SK-N-SH treated with all-trans-retinoic acid at 6 μM for 48 hours (cell line): ENCODE measurements at regions not wholly inside any gene's neighbourhood (a gene's known extent, or its start where the extent isn't known, plus 50 kb on each side); places are given as distances from the start of the nearest gene placed in this dataset.

Experiments used
- ATAC-seq: fragments of 200-7000 bp; cut with Tn5 transposase; 3 replicates; pipeline ENCODE4 v1.9.1; 2020; ENCODE audit warnings: mild to moderate bottlenecking, moderate library complexity
- ARNTL ChIP-seq: fragments of 450-650 bp; formaldehyde crosslinking; IDR thresholded peaks from 2 replicates; pipeline ENCODE4 v1.5.0; 2020; ENCODE audit warnings: low read depth, mild to moderate bottlenecking, moderate library complexity, borderline replicate concordance
- BACH2 ChIP-seq: fragments of 250-450 bp; sonication (Bioruptor Pico); IDR thresholded peaks from 2 replicates; pipeline ENCODE4 v1.9.0; 2021; ENCODE audit warnings: mild to moderate bottlenecking, borderline replicate concordance
- CREB5 ChIP-seq: fragments of 250-450 bp; sonication (Bioruptor Pico); IDR thresholded peaks from 2 replicates; pipeline ENCODE4 v1.5.1; 2020; ENCODE audit warnings: low read depth, mild to moderate bottlenecking, moderate library complexity
- CSDC2 ChIP-seq: fragments of 250-450 bp; sonication (Bioruptor Pico); IDR thresholded peaks from 2 replicates; pipeline ENCODE4 v1.5.0; 2020; ENCODE audit warnings: mild to moderate bottlenecking, moderate library complexity
- CSRNP3 ChIP-seq: fragments of 250-450 bp; sonication (Bioruptor Pico); IDR thresholded peaks from 2 replicates; pipeline ENCODE4 v1.5.1; 2021; ENCODE audit warnings: mild to moderate bottlenecking, moderate library complexity
- GLIS3 ChIP-seq: fragments of 250-450 bp; sonication (Bioruptor Pico); IDR thresholded peaks from 2 replicates; pipeline ENCODE4 v1.5.0; 2020; ENCODE audit warnings: mild to moderate bottlenecking, moderate library complexity
- ISL1 ChIP-seq: fragments of 250-450 bp; sonication (Bioruptor Pico); IDR thresholded peaks from 2 replicates; pipeline ENCODE4 v2.1.2; 2022; ENCODE audit warnings: mild to moderate bottlenecking, moderate library complexity
- PATZ1 ChIP-seq: fragments of 250-450 bp; sonication (Bioruptor Pico); IDR thresholded peaks from 2 replicates; pipeline ENCODE4 v1.8.0; 2020; ENCODE audit warnings: mild to moderate bottlenecking, moderate library complexity, borderline replicate concordance
- POU6F1 ChIP-seq: fragments of 250-450 bp; sonication (Bioruptor Pico); IDR thresholded peaks from 2 replicates; pipeline ENCODE4 v1.8.0; 2021; ENCODE audit warnings: low read depth, mild to moderate bottlenecking, moderate library complexity, borderline replicate concordance
- PPARA ChIP-seq: fragments of 250-450 bp; sonication (Bioruptor Pico); IDR thresholded peaks from 2 replicates; pipeline ENCODE4 v1.5.0; 2020; ENCODE audit warnings: mild to moderate bottlenecking, borderline replicate concordance
- SNAI2 ChIP-seq: fragments of 250-450 bp; sonication (Bioruptor Pico); IDR thresholded peaks from 2 replicates; pipeline ENCODE4 v1.5.0; 2020; ENCODE audit warnings: mild to moderate bottlenecking, moderate library complexity
- TCF4 ChIP-seq: fragments of 250-450 bp; sonication (Bioruptor Pico); IDR thresholded peaks from 2 replicates; pipeline ENCODE4 v1.8.0; 2021; ENCODE audit warnings: mild to moderate bottlenecking, moderate library complexity, borderline replicate concordance
- TSHZ2 ChIP-seq: fragments of 250-450 bp; sonication (Bioruptor Pico); IDR thresholded peaks from 2 replicates; pipeline ENCODE4 v1.5.0; 2020; ENCODE audit warnings: mild to moderate bottlenecking, moderate library complexity
- ZNF565 ChIP-seq: fragments of 450-650 bp; formaldehyde crosslinking; conservative IDR thresholded peaks from 2 replicates; pipeline ENCODE4 v1.5.0; 2020; ENCODE audit warnings: low read depth, mild to moderate bottlenecking, moderate library complexity
- ZNF70 ChIP-seq: fragments of 450-650 bp; formaldehyde crosslinking; IDR thresholded peaks from 2 replicates; pipeline ENCODE4 v1.5.0; 2020; ENCODE audit warnings: mild to moderate bottlenecking, moderate library complexity

- peak; percentile 54; the same call in 2 of the 3 replicates for ATAC-seq
- TF ChIP-seq ISL1, result no peak
- TF ChIP-seq CREB5 (CRISPR knock-in tag), result no peak
- TF ChIP-seq ZNF565 (CRISPR knock-in tag), result no peak
- no peak for TF ChIP-seq ARNTL (CRISPR knock-in tag)
- TF ChIP-seq POU6F1 (CRISPR knock-in tag), result no peak
- no peak for TF ChIP-seq PATZ1 (CRISPR knock-in tag)
- TF ChIP-seq TSHZ2, result no peak
- TF ChIP-seq ZNF70 (CRISPR knock-in tag), result no peak
- no peak for TF ChIP-seq TCF4 (CRISPR knock-in tag)
- TF ChIP-seq SNAI2 (CRISPR knock-in tag), result no peak
Observed at GRCh38 chr7:54878339-54878738, 119.3 kb upstream of the SEC61G start.

- TF ChIP-seq TSHZ2 (no peak), CSRNP3 (CRISPR knock-in tag) (no peak), SNAI2 (CRISPR knock-in tag) (no peak), POU6F1 (CRISPR knock-in tag) (no peak), GLIS3 (CRISPR knock-in tag) (no peak), ARNTL (CRISPR knock-in tag) (no peak)
- no peak for ATAC-seq
Observed at GRCh38 chr7:54879776-54880175, 120.8 kb upstream of the SEC61G start.

- TF ChIP-seq PPARA (CRISPR knock-in tag) (no peak), CSDC2 (CRISPR knock-in tag) (no peak), BACH2 (CRISPR knock-in tag) (no peak)
- no peak for ATAC-seq
Observed at GRCh38 chr7:54880326-54880989, 121.4 kb upstream of the SEC61G start.
